LNCaP clone FGC (cell line): ENCODE measurements at regions not wholly inside any gene's neighbourhood (a gene's known extent, or its start where the extent isn't known, plus 50 kb on each side); places are given as distances from the start of the nearest gene placed in this dataset.
"Not testable (repeated sequence)": the region's sequence is repeated elsewhere in the genome, so short reads cannot be mapped to it uniquely, and the experiment has no call there.

Source experiments
- DNase-seq: peaks from one replicate; pipeline ENCODE4 v3.0.0-alpha.2; 2011; ENCODE audit warnings: low read depth
- H3K4me3 ChIP-seq: 2 replicates; pipeline ENCODE4 v1.5.1; 2011; ENCODE audit warnings: mild to moderate bottlenecking, low read depth, low read length, control low read depth
- TF ChIP-seq, protein P1 (sequence below): IDR thresholded peaks from 2 replicates; pipeline ENCODE4 v1.5.1; 2012; ENCODE audit warnings: mild to moderate bottlenecking; ENCODE audit not compliant: control insufficient read depth, insufficient read depth; ENCODE audit errors: extremely low read depth

DNA sequence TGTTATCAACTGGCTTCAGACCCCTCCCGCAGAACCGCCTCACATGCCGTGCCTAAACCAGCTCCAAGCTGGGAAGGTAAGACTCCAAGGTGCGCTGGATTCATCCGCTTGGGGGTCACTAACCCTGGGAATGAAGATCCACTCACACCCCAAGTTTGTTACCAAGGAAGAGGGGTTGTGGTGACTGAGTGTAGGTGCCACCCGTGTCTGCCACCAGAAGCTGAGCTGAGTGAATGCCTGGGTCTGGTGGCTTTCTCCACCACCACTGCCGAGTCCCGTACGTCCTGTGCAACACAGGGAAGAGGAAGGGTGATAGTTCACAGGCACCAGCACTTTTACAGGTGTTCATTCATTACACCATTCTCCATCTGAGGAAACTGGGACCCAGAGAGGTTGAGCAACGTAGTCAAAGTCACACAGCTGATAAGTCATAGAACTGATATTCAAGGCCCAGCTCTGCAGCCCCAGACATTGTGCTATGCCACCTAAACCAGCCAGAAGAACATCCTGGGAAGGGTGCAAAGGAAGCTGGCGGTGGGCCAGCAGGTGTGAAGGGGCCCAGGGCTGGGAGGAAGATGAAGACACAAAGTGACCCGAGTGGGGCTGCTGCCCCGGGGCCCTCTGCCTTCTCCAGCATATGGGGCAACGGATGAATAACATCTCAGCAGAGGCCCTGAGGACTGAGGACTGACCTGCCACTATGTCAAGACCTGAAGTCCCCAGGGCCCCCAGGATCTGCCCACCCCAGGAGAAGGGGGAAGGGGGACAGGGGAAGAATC is 70.9 kb upstream of the PPP1R26 start:
- TF ChIP-seq, protein P1, sequence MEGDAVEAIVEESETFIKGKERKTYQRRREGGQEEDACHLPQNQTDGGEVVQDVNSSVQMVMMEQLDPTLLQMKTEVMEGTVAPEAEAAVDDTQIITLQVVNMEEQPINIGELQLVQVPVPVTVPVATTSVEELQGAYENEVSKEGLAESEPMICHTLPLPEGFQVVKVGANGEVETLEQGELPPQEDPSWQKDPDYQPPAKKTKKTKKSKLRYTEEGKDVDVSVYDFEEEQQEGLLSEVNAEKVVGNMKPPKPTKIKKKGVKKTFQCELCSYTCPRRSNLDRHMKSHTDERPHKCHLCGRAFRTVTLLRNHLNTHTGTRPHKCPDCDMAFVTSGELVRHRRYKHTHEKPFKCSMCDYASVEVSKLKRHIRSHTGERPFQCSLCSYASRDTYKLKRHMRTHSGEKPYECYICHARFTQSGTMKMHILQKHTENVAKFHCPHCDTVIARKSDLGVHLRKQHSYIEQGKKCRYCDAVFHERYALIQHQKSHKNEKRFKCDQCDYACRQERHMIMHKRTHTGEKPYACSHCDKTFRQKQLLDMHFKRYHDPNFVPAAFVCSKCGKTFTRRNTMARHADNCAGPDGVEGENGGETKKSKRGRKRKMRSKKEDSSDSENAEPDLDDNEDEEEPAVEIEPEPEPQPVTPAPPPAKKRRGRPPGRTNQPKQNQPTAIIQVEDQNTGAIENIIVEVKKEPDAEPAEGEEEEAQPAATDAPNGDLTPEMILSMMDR, result no peak
- DNase-seq, result no peak
- H3K4me3 ChIP-seq, result no peak overlapping the region

DNA sequence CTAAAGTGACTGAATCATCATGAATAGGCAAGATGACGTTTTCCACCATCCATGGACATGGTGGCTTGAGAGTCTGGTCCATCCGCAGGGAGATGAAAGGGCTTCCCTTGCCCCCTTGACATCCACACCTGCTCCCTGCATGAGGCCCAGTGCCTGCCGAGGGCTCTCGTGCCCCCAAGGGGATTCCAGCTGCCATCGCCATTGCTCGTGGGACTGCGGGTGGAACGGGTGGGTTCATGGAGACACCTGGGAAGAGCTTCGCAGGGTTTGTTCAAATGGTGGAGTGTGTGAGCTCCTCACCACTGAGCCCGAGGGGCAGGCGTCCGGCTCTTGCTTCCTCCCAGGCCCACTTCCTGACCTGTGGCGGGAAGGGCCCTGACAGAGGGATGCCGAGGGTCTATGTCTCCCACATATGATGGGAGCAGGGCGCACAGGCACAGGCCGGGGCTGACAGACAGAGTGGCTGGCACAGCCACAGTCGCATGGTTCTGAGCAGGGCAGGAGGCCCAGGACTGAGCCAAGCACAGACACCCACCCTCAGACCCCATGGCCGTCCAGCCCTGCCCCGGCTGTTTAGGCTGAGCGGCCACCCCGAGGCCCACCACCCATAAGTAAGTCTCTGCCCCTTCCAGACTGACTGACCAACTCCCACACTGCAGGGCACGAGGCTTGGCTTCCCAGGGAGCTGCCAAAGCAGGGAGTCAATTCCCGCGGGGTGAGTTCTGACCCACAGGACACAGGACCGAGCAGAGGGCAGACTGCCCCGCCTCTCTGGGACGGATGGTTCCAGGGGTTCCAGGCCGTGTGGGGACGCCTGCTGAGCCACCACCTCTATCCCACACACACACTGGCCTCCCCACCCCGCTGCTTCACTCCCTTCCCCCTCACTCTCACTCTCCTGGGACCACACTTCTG is 70.0 kb upstream of the PPP1R26 start:
- no peak overlapping the region for H3K4me3 ChIP-seq
- DNase-seq, result no peak
- TF ChIP-seq, protein P1, result no peak

DNA sequence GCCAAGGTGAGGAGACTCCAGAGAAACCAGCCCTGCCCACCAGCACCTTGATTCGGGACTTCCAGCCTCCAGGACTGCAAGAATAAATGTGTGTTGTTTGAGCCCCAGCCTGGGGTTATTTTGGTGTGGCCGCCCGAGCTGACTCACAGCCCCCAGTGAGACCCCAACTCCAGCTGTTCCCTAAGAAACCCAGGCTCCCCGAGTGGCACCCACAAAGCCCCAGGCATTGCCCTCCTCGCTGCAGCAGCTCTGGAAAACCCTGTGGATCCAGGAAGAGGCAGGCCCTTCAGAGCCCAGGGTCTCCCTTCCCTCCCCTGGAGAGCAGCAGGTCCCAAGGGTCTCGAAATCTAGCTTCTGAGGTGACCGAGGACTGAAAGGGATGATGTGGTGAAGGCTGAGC is 69.2 kb upstream of the PPP1R26 start:
- DNase-seq, result no peak
- TF ChIP-seq, protein P1, result no peak
- no peak overlapping the region for H3K4me3 ChIP-seq

DNA sequence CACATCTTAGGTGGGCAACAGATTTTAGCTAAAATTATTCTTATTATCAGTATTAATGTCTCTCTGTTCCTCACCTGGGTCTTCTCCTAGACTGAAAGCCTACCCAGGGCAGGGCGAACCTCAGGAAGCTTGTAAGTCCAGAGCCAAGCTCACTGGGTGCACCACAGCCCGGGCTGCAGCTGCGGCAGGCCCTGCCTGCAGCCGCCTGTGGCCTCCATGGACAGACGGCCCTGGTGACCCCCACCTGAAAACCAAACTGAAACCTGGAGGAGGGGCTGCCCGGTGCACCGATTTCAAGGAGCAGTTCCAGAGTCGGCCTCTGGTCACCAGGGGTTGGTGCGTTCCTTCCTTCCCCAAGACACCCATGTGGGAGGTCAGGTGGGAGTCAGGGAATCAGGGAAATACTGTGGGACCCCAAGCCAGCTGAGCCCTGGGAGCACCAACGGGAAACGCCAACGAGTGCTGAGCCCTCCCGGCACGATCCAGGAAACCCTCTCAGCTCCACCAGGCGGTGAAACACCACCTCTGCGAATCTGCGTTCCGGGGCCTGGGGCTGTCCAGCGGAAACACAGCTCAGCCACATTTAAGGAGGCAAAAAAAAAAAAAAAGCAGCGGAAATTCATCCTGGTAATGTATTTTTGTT is 68.6 kb upstream of the PPP1R26 start:
- no peak overlapping the region for H3K4me3 ChIP-seq
- TF ChIP-seq, protein P1, result peak; percentile 27; the same call in 1 of the 2 replicates
- no peak for DNase-seq

DNA sequence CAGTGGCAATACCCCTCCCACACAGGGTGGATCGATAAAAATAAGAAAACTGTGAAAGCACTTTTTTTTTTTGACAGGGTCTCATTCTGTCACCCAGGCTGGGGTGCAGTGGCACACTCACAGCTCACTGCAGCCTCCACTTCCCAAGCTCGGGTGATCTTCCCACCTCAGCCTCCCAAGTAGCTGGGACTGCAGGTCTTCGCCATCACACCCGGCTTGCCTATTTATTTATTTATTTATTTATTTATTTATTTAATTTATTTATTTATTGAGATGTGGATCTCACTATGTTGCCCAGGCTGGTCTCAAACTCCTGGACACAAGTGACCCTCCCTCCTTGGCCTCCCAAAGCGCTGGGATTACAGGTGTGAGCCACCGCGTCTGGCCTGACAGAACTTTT is 68.0 kb upstream of the PPP1R26 start:
- not testable (repeated sequence) for DNase-seq, H3K4me3 ChIP-seq

DNA sequence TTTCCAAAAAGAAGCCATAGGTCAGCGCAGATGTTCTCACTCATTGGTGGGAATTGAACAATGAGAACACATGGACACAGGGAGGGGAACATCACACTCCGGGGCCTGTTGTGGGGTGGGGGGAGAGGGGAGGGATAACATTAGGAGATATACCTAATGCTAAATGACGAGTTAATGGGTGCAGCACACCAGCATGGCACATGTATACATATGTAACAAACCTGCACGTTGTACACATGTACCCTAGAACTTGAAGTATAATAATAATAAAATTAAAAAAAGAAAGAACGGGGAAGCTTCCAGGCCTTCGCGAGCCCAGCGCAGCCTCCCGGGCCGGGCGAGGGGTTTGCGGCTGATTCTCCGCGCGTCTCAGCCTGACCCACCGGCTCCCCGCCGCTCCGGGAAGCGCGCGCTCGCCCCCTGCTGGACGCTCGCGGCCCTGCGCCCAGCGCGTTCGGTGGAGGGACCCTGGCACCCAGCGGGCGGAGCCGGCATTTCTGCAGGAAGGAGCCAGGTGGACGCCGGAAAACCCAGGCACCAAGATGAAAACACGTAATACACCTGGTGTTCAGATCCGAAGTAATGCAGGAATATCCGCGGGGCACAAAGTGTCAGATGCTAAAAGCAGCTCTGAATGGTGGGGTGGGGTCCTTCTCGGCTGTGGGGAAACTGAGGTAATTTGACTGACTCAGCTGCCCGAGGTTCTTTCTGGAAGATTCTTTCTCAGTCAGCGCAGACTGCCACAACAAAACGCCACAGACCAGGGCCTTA is 67.1 kb upstream of the PPP1R26 start:
- DNase-seq, result peak; percentile 7
- H3K4me3 ChIP-seq, result not testable (repeated sequence)
- TF ChIP-seq, protein P1, result peak; percentile 100
